ENCODE measurements at regions not wholly inside any gene's neighbourhood (a gene's known extent, or its start where the extent isn't known, plus 50 kb on each side); places are given as distances from the start of the nearest gene placed in this dataset.

GRCh38 chr9:107969727-107970126, 480.2 kb upstream of the KLF4 start:
- Histone ChIP-seq H3K36me3 (no peaks in the 10 kb centered on the region), H3K4me3 (no peak overlapping the region), H3K4me1 (no peaks in the 10 kb centered on the region), H3K9me3 (no peaks in the 10 kb centered on the region), H3K27ac (no peak overlapping the region), H3K27me3 (no peaks in the 10 kb centered on the region)
- intact Hi-C loops (cut with DNase I) = no loop called here
- TF ChIP-seq CTCF (IDR thresholded peaks at IDR 0.05) (no peak), POLR2A (IDR thresholded peaks at IDR 0.05) (no peak)
- no peak for DNase-seq
- no peak for ATAC-seq
- 72% methylated on average over 7 of the region's 8 CpGs for WGBS (ENCODE audit: insufficient coverage, low coverage, low lambda C conversion rate, missing lambda C conversion rate)

- 82% methylated on average over 5 of the region's 5 CpGs for WGBS (ENCODE audit: insufficient coverage, low coverage, low lambda C conversion rate, missing lambda C conversion rate)
- intact Hi-C loops (cut with DNase I) = no loop called here
- no peaks in the 10 kb centered on the region for H3K9me3 ChIP-seq
- no peaks in the 10 kb centered on the region for H3K27me3 ChIP-seq
- DNase-seq = no peak
- no peaks in the 10 kb centered on the region for H3K36me3 ChIP-seq
- H3K4me3 ChIP-seq = no peak overlapping the region
- no peak for TF ChIP-seq POLR2A (IDR thresholded peaks at IDR 0.05)
- TF ChIP-seq CTCF (IDR thresholded peaks at IDR 0.05) = no peak
- H3K4me1 ChIP-seq = no peaks in the 10 kb centered on the region
- no peak for ATAC-seq
- H3K27ac ChIP-seq = no peak overlapping the region
Observed at GRCh38 chr9:107969141-107969540, 479.6 kb upstream of the KLF4 start.

- 41% methylated on average over 2 of the region's 2 CpGs for WGBS (ENCODE audit: insufficient coverage, low coverage, low lambda C conversion rate, missing lambda C conversion rate)
- H3K27me3 ChIP-seq = no peaks in the 10 kb centered on the region
- DNase-seq = no peak
Observed at GRCh38 chr9:107963246-107963645, 473.7 kb upstream of the KLF4 start.

DNA sequence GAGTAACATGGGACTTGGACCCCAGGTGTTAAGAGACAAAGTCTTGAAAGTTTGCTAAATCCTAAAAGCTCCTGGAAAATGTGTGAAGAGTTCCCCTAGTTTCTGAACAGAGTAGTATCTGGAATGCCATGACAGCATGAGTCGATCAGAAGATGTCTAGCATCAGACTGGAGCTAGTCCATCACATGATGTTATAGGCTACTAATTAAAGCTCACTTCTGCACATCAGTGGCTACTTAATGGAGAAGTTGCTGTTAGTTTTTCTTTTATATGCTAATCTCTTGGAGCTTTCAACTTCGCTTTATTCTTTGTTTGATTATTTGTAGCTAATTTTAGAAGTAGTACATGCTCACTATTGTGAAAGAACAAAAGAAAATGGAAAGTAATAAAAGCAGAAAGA, 471.3 kb upstream of the KLF4 start:
- Histone ChIP-seq H3K27me3 (no peaks in the 10 kb centered on the region), H3K27ac (no peak overlapping the region), H3K9me3 (no peaks in the 10 kb centered on the region), H3K4me1 (no peaks in the 10 kb centered on the region), H3K36me3 (no peaks in the 10 kb centered on the region), H3K4me3 (no peak overlapping the region)
- TF ChIP-seq POLR2A (IDR thresholded peaks at IDR 0.05) (no peak), CTCF (IDR thresholded peaks at IDR 0.05) (no peak)
- ATAC-seq (no peak), DNase-seq (no peak)
- intact Hi-C loops (cut with DNase I) = no loop called here
- WGBS (ENCODE audit: insufficient coverage, low coverage, low lambda C conversion rate, missing lambda C conversion rate) = 39% methylated on average over 2 of the region's 2 CpGs

More at GRCh38 chr9:107963246-107963645, 473.7 kb upstream of the KLF4 start:
- Histone ChIP-seq H3K4me3 (no peak overlapping the region), H3K9me3 (no peaks in the 10 kb centered on the region), H3K36me3 (no peaks in the 10 kb centered on the region), H3K4me1 (no peaks in the 10 kb centered on the region), H3K27ac (no peak overlapping the region)
- ATAC-seq = no peak
- intact Hi-C loops (cut with DNase I) = no loop called here
- TF ChIP-seq CTCF (IDR thresholded peaks at IDR 0.05) (no peak), POLR2A (IDR thresholded peaks at IDR 0.05) (no peak)

GRCh38 chr9:107954312-107954711, 464.7 kb upstream of the KLF4 start:
- peaks cover 0 to 5% (median 0%) of the 10 kb centered on the region in 4 donors for H3K4me1 ChIP-seq
- intact Hi-C loops (cut with DNase I) = no loop called here
- TF ChIP-seq POLR2A (IDR thresholded peaks at IDR 0.05) (no peak), CTCF (IDR thresholded peaks at IDR 0.05) (no peak)
- WGBS (ENCODE audit: insufficient coverage, low coverage, low lambda C conversion rate, missing lambda C conversion rate) = 55% methylated on average over 6 of the region's 6 CpGs
- H3K27ac ChIP-seq = no peak overlapping the region
- no peaks in the 10 kb centered on the region for H3K9me3 ChIP-seq
- DNase-seq = no peak
- H3K27me3 ChIP-seq = no peaks in the 10 kb centered on the region
- peak; percentile 60 to 87 (median 70) for ATAC-seq
- no peaks in the 10 kb centered on the region for H3K36me3 ChIP-seq
- no peak overlapping the region for H3K4me3 ChIP-seq

All from right lobe of liver (tissue), 6 donors.